Stimulated activated CD8-positive, alpha-beta memory T cell treated with anti-CD3 and anti-CD28 coated beads, Interleukin-7, amount 100 ng/mL, for 48 hours (primary cell): ENCODE measurements at regions not wholly inside any gene's neighbourhood (a gene's known extent, or its start where the extent isn't known, plus 50 kb on each side); places are given as distances from the start of the nearest gene placed in this dataset.

Experiments used
- DNase-seq, 2 donors: peaks; one replicate each; pipeline ENCODE4 v3.0.0-alpha.2; 2020; ENCODE audit warnings: low read depth in 1 of 2; ENCODE audit errors: extremely low read depth in 1 of 2

- DNase-seq: no peak
Measured at GRCh38 chr15:97653896-97654295, 306.6 kb upstream of the ARRDC4 start.

- DNase-seq: no peak
Measured at GRCh38 chr15:97654481-97655076, 305.9 kb upstream of the ARRDC4 start.

GRCh38 chr15:97661796-97662195, 298.7 kb upstream of the ARRDC4 start:
- no peak for DNase-seq

- DNase-seq: no peak
Measured at GRCh38 chr15:97672586-97672985, 287.9 kb upstream of the ARRDC4 start.

- no peak for DNase-seq
Measured at GRCh38 chr15:97678656-97679055, 281.8 kb upstream of the ARRDC4 start.

GRCh38 chr15:97679106-97679688, 281.3 kb upstream of the ARRDC4 start:
- no peak for DNase-seq

GRCh38 chr15:97680606-97681220, 279.8 kb upstream of the ARRDC4 start:
- no peak for DNase-seq

GRCh38 chr15:97683831-97684230, 276.7 kb upstream of the ARRDC4 start:
- no peak for DNase-seq

GRCh38 chr15:97684249-97684648, 276.3 kb upstream of the ARRDC4 start:
- no peak for DNase-seq

- DNase-seq: no peak
Measured at GRCh38 chr15:97686324-97686723, 274.2 kb upstream of the ARRDC4 start.

GRCh38 chr15:97687654-97688053, 272.8 kb upstream of the ARRDC4 start:
- no peak for DNase-seq

- DNase-seq: no peak
Measured at GRCh38 chr15:97688177-97688576, 272.3 kb upstream of the ARRDC4 start.

GRCh38 chr15:97688886-97689285, 271.6 kb upstream of the ARRDC4 start:
- DNase-seq: no peak

GRCh38 chr15:97691078-97691477, 269.4 kb upstream of the ARRDC4 start:
- DNase-seq: no peak

GRCh38 chr15:97691799-97692198, 268.7 kb upstream of the ARRDC4 start:
- no peak for DNase-seq

GRCh38 chr15:97692301-97693015, 268.0 kb upstream of the ARRDC4 start:
- DNase-seq: no peak

- no peak for DNase-seq
Measured at GRCh38 chr15:97694456-97694855, 266.0 kb upstream of the ARRDC4 start.

GRCh38 chr15:97703400-97703799, 257.1 kb upstream of the ARRDC4 start:
- DNase-seq: no peak

GRCh38 chr15:97706059-97706458, 254.4 kb upstream of the ARRDC4 start:
- no peak for DNase-seq

GRCh38 chr15:97708252-97708651, 252.3 kb upstream of the ARRDC4 start:
- DNase-seq: no peak

GRCh38 chr15:97712530-97712929, 248.0 kb upstream of the ARRDC4 start:
- DNase-seq: no peak

GRCh38 chr15:97717806-97718205, 242.7 kb upstream of the ARRDC4 start:
- no peak for DNase-seq
